H1 (cell line): ENCODE measurements at regions not wholly inside any gene's neighbourhood (a gene's known extent, or its start where the extent isn't known, plus 50 kb on each side); places are given as distances from the start of the nearest gene placed in this dataset.

Experiments
- CTCF ChIA-PET: fragments of 300-600 bp; sonication (Branson Sonifier 250); formaldehyde crosslinking; loops from one replicate; lab custom pipeline; 2021; ENCODE audit not compliant: partially characterized antibody; lab: Charles Lee
- POLR2A ChIA-PET: fragments of 300-600 bp; sonication (Branson Sonifier 250); formaldehyde crosslinking; loops from one replicate; lab custom pipeline; 2021; ENCODE audit warnings: inconsistent platforms; ENCODE audit not compliant: partially characterized antibody; lab: Charles Lee
- DNase-seq, 2 experiments: peaks; one replicate each; pipeline versions ENCODE4 v3.0.0 to v3.0.0-alpha.2; 2010 to 2022; ENCODE audit warnings: low spot score in 2 of 2, low read depth in 1 of 2, mixed read lengths in 1 of 2
- FAIRE-seq: peaks from 2 replicates; lab custom pipeline; 2011; peaks lifted over from hg19 to GRCh38; lab: Jason Lieb, UNC
- H2AFZ ChIP-seq: 2 replicates; pipeline ENCODE4 v1.8.1; 2012; ENCODE audit warnings: low read length, inconsistent platforms
- H2AK5ac ChIP-seq: 2 replicates; pipeline ENCODE4 v1.6.1; 2013; ENCODE audit warnings: low read depth, low read length
- H2BK120ac ChIP-seq: replicated peaks from 2 replicates; pipeline ENCODE3; 2013; ENCODE audit warnings: low read depth, low read length, inconsistent platforms
- H2BK12ac ChIP-seq: 2 replicates; pipeline ENCODE4 v1.6.1; 2013; ENCODE audit warnings: low read depth, low read length
- H2BK15ac ChIP-seq: 2 replicates; pipeline ENCODE4 v1.6.1; 2013; ENCODE audit warnings: low read length
- H2BK20ac ChIP-seq: 2 replicates; pipeline ENCODE4 v1.6.1; 2013; ENCODE audit warnings: low read length
- H2BK5ac ChIP-seq: 2 replicates; pipeline ENCODE4 v1.6.1; 2013; ENCODE audit warnings: low read depth, low read length
- H3K14ac ChIP-seq: 2 replicates; pipeline ENCODE4 v1.6.1; 2013; ENCODE audit warnings: inconsistent platforms; ENCODE audit not compliant: insufficient read length
- H3K18ac ChIP-seq: 2 replicates; pipeline ENCODE4 v1.6.1; 2013; ENCODE audit warnings: low read length; ENCODE audit errors: extremely low read depth
- H3K23ac ChIP-seq: 2 replicates; pipeline ENCODE4 v1.6.1; 2013; ENCODE audit warnings: inconsistent platforms; ENCODE audit not compliant: insufficient read length
- H3K23me2 ChIP-seq: 2 replicates; pipeline ENCODE4 v1.6.1; 2013; ENCODE audit warnings: low read depth, low read length
- H3K27ac ChIP-seq: 2 replicates; pipeline ENCODE4 v1.6.1; 2011; ENCODE audit warnings: low read depth, low read length, inconsistent platforms
- H3K27me3 ChIP-seq, 4 experiments: replicated peaks in 1 of 4; 1 replicate in 1 of 4; 2 replicates in 3 of 4; pipeline versions ENCODE4 v1.6.1 to v1.8.1; 2011 to 2013; ENCODE audit warnings: low read length in 3 of 4, mild to moderate bottlenecking in 3 of 4, inconsistent platforms in 2 of 4, mixed read lengths in 2 of 4, moderate library complexity in 1 of 4; ENCODE audit not compliant: control insufficient read depth in 3 of 4, insufficient read depth in 3 of 4; ENCODE audit errors: extremely low read depth in 1 of 4
- H3K36me3 ChIP-seq, 4 experiments: 2 replicates each; pipeline versions ENCODE4 v1.6.1 to v1.8.1; 2011 to 2013; ENCODE audit warnings: mild to moderate bottlenecking in 4 of 4, low read length in 3 of 4, moderate library complexity in 2 of 4, control low read depth in 1 of 4, inconsistent platforms in 1 of 4; ENCODE audit not compliant: insufficient read depth in 4 of 4, control insufficient read depth in 2 of 4
- H3K4ac ChIP-seq: replicated peaks from 2 replicates; pipeline ENCODE3; 2013; ENCODE audit warnings: low read length, low read depth, mixed read lengths, inconsistent platforms; ENCODE audit not compliant: insufficient read length
- H3K4me1 ChIP-seq, 4 experiments: replicated peaks in 1 of 4; 1 replicate in 1 of 4; 2 replicates in 3 of 4; pipeline versions ENCODE4 v1.6.1 to v1.8.1; 2011 to 2013; ENCODE audit warnings: low read length in 3 of 4, inconsistent platforms in 2 of 4, mixed read lengths in 1 of 4; ENCODE audit not compliant: insufficient read depth in 4 of 4, control insufficient read depth in 3 of 4
- H3K4me2 ChIP-seq, 2 experiments: 2 replicates each; pipeline versions ENCODE4 v1.6.1 to v1.8.1; 2011 to 2013; ENCODE audit warnings: low read depth in 2 of 2, low read length in 2 of 2, control low read depth in 1 of 2, inconsistent platforms in 1 of 2, mild to moderate bottlenecking in 1 of 2; ENCODE audit not compliant: insufficient read depth in 1 of 2
- H3K4me3 ChIP-seq, 4 experiments: fragments of 200-600, 300-600 bp in 1 of 4; sonication (generic), shearing (Covaris generic), sonication (Bioruptor Twin) in 1 of 4; 2 replicates each; pipeline versions ENCODE4 v1.5.1 to v1.8.1; 2011 to 2016; ENCODE audit warnings: low read length in 4 of 4, low read depth in 3 of 4, control low read depth in 2 of 4, inconsistent platforms in 2 of 4, mild to moderate bottlenecking in 2 of 4, mixed read lengths in 1 of 4, moderate library complexity in 1 of 4; ENCODE audit not compliant: insufficient read depth in 2 of 4; ENCODE audit errors: extremely low read depth in 1 of 4
- H3K56ac ChIP-seq: replicated peaks from 2 replicates; pipeline ENCODE3; 2013; ENCODE audit warnings: low read depth, mild to moderate bottlenecking, mixed read lengths, low read length, inconsistent platforms; ENCODE audit not compliant: insufficient read length
- H3K79me1 ChIP-seq: 2 replicates; pipeline ENCODE4 v1.6.1; 2013; ENCODE audit warnings: low read depth, low read length, control low read depth
- H3K79me2 ChIP-seq, 2 experiments: 2 replicates each; pipeline versions ENCODE4 v1.6.1 to v1.8.1; 2012 to 2013; ENCODE audit warnings: low read length in 2 of 2, mild to moderate bottlenecking in 2 of 2, inconsistent platforms in 1 of 2; ENCODE audit not compliant: insufficient read depth in 2 of 2, control insufficient read depth in 1 of 2
- H3K9ac ChIP-seq, 4 experiments: replicated peaks in 1 of 4; 1 replicate in 1 of 4; 2 replicates in 3 of 4; pipeline versions ENCODE4 v1.6.1 to v1.8.1; 2011 to 2013; ENCODE audit warnings: low read depth in 3 of 4, low read length in 3 of 4, control low read depth in 2 of 4, mild to moderate bottlenecking in 2 of 4, moderate library complexity in 2 of 4, inconsistent platforms in 1 of 4; ENCODE audit errors: extremely low read depth in 1 of 4
- H3K9me3 ChIP-seq, 2 experiments: 2 replicates each; pipeline versions ENCODE4 v1.6.1 to v1.8.1; 2012 to 2013; ENCODE audit warnings: mild to moderate bottlenecking in 2 of 2, moderate library complexity in 2 of 2, control low read depth in 1 of 2, inconsistent platforms in 1 of 2, low read depth in 1 of 2, low read length in 1 of 2, mixed read lengths in 1 of 2; ENCODE audit not compliant: insufficient read depth in 2 of 2
- H4K20me1 ChIP-seq, 2 experiments: replicated peaks in 1 of 2; 2 replicates each; pipeline versions ENCODE3 to v1.8.1; 2011 to 2013; ENCODE audit warnings: inconsistent platforms in 2 of 2, low read length in 2 of 2, mild to moderate bottlenecking in 1 of 2; ENCODE audit not compliant: insufficient read depth in 2 of 2, control insufficient read depth in 1 of 2
- H4K5ac ChIP-seq: 2 replicates; pipeline ENCODE4 v1.6.1; 2013; ENCODE audit warnings: low read length, low read depth, mixed read lengths, inconsistent platforms; ENCODE audit not compliant: insufficient read length
- H4K8ac ChIP-seq: 2 replicates; pipeline ENCODE4 v1.8.0; 2013; ENCODE audit warnings: mild to moderate bottlenecking, moderate library complexity, low read length, inconsistent platforms; ENCODE audit not compliant: insufficient read depth; ENCODE audit errors: extremely low read depth
- H4K91ac ChIP-seq: replicated peaks from 2 replicates; pipeline ENCODE3; 2013; ENCODE audit warnings: low read length, mixed read lengths, inconsistent platforms; ENCODE audit not compliant: insufficient read length
- KDM1A ChIP-seq: fragments of 200-600, 300-600 bp; sonication (generic); IDR thresholded peaks from 2 replicates; pipeline ENCODE4 v1.7.1; 2016; ENCODE audit warnings: mild to moderate bottlenecking, low read length, borderline replicate concordance
- TBP ChIP-seq: IDR thresholded peaks from 2 replicates; pipeline ENCODE4 v1.6.1; 2011; ENCODE audit warnings: low read depth, low read length, improper control_type of control experiment
- WGBS, 2 experiments: shearing (Covaris generic) in 1 of 2; methylation state at CpG; one replicate each; pipeline versions ENCODE4 v1.1.6 to v1.1.7; 2013 to 2015; ENCODE audit warnings: low lambda C conversion rate in 2 of 2, mixed read lengths in 2 of 2, inconsistent platforms in 1 of 2, low coverage in 1 of 2, missing lambda C conversion rate in 1 of 2; ENCODE audit not compliant: insufficient replicate concordance in 2 of 2, insufficient coverage in 1 of 2, insufficient read length in 1 of 2; ENCODE audit errors: extremely low coverage in 1 of 2, missing lambda C conversion rate in 1 of 2; 5-methylcytosine and 5-hydroxymethylcytosine counted together

DNA sequence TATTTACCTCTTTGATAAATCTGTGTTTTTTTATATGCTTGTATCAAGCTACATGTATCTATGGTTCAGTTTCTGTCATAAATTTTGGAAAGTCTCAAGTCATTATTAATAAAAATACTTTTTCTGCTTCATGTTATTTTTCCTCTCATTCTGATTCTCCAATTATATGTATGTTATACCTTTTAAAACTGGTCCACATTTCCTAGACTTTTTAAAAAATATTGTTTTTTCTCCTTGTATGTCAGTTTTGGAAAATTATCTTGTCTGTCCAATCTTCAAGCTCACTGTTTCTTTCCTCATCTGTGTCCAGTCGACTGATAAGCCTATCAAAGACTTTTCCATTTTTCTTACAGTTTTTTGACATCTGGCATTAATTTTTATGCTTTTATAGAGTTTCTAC is 253.4 kb downstream of the ASXL3 start:
- Histone ChIP-seq H3K23ac (no peak overlapping the region), H2AK5ac (no peak overlapping the region), H2BK20ac (no peak overlapping the region), H3K56ac (no peak overlapping the region), H3K18ac (no peak overlapping the region), H3K23me2 (no peaks in the 10 kb centered on the region), H4K5ac (no peak overlapping the region), H3K4ac (no peak overlapping the region), H3K79me2 (no peaks in the 10 kb centered on the region), H3K4me2 (no peak overlapping the region), H3K79me1 (no peaks in the 10 kb centered on the region), H4K8ac (no peak overlapping the region), H3K9me3 (no peaks in the 10 kb centered on the region), H2AFZ (no peak overlapping the region), H4K91ac (no peak overlapping the region), H2BK5ac (no peak overlapping the region), H3K36me3 (no peaks in the 10 kb centered on the region), H2BK15ac (no peak overlapping the region), H3K27ac (no peak overlapping the region), H3K27me3 (no peaks in the 10 kb centered on the region), H3K9ac (no peak overlapping the region), H2BK12ac (no peak overlapping the region), H4K20me1 (no peaks in the 10 kb centered on the region), H3K14ac (no peak overlapping the region), H3K4me1 (no peaks in the 10 kb centered on the region), H3K4me3 (no peak overlapping the region), H2BK120ac (no peak overlapping the region)
- 48% methylated on average over 1 of the region's 1 CpG; no CpG with 5 or more reads in 1 of the 2 experiments for WGBS, 2 experiments
- POLR2A ChIA-PET, result no interaction called here
- no peak for DNase-seq
- TF ChIP-seq TBP (no peak), KDM1A (no peak)
- CTCF ChIA-PET, result interaction anchor here (0.7 kb wide), 1 partner anchor 56 kb away, joined by 3 read pairs; no protein-coding TSS in a partner anchor
- FAIRE-seq, result no peak
